Common myeloid progenitor, CD34-positive (primary cell): ENCODE measurements at regions not wholly inside any gene's neighbourhood (a gene's known extent, or its start where the extent isn't known, plus 50 kb on each side); places are given as distances from the start of the nearest gene placed in this dataset.
A peak's percentile ranks its signal among the peaks of the same experiment; 100 is the strongest.

Experiments
- CTCF ChIA-PET: fragments of 350-600 bp; sonication (Branson Sonifier 250); formaldehyde crosslinking; loops from one replicate; lab custom pipeline; 2021; ENCODE audit warnings: antibody characterized with exemption; lab: Charles Lee
- POLR2A ChIA-PET: fragments of 350-600 bp; sonication (Branson Sonifier 250); formaldehyde crosslinking; loops from one replicate; lab custom pipeline; 2021; ENCODE audit warnings: antibody characterized with exemption; lab: Charles Lee
- DNase-seq, 3 donors: peaks; one replicate each; pipeline versions ENCODE4 v3.0.0 to v3.0.0-alpha.2; 2013
- H3K27ac ChIP-seq, 2 experiments: 1 replicate in 1 of 2; 2 replicates in 1 of 2; pipeline ENCODE4 v1.7.0; 2013; ENCODE audit warnings: inconsistent platforms in 2 of 2, low read length in 2 of 2, mild to moderate bottlenecking in 2 of 2, low read depth in 1 of 2, moderate library complexity in 1 of 2; ENCODE audit not compliant: severe bottlenecking in 2 of 2, insufficient read depth in 1 of 2, poor library complexity in 1 of 2
- H3K27me3 ChIP-seq, 5 experiments: replicated peaks in 2 of 5; 1 replicate in 3 of 5; 2 replicates in 2 of 5; pipeline versions ENCODE4 v1.6.1 to v1.7.0; 2013; ENCODE audit warnings: low read length in 4 of 5, mild to moderate bottlenecking in 2 of 5, moderate library complexity in 2 of 5, inconsistent platforms in 1 of 5; ENCODE audit not compliant: insufficient read depth in 5 of 5, control insufficient read depth in 4 of 5
- H3K36me3 ChIP-seq, 4 experiments: 1 replicate in 2 of 4; 2 replicates in 2 of 4; pipeline versions ENCODE4 v1.6.1 to v1.7.0; 2013; ENCODE audit warnings: low read length in 3 of 4, control low read depth in 1 of 4, mild to moderate bottlenecking in 1 of 4; ENCODE audit not compliant: control insufficient read depth in 4 of 4, insufficient read depth in 4 of 4
- H3K4me1 ChIP-seq, 4 experiments: 1 replicate in 3 of 4; 2 replicates in 1 of 4; pipeline versions ENCODE4 v1.6.1 to v1.7.1; 2013; ENCODE audit warnings: low read length in 3 of 4, mild to moderate bottlenecking in 3 of 4, control low read depth in 1 of 4, inconsistent platforms in 1 of 4, moderate library complexity in 1 of 4; ENCODE audit not compliant: control insufficient read depth in 4 of 4, insufficient read depth in 4 of 4; ENCODE audit errors: control extremely low read depth in 1 of 4
- H3K4me3 ChIP-seq, 7 experiments: 1 replicate in 4 of 7; 2 replicates in 3 of 7; pipeline versions ENCODE4 v1.5.1 to v1.7.0; 2013; ENCODE audit warnings: mild to moderate bottlenecking in 7 of 7, low read length in 6 of 7, moderate library complexity in 6 of 7, inconsistent platforms in 2 of 7, low read depth in 2 of 7, control low read depth in 1 of 7; ENCODE audit not compliant: insufficient read depth in 4 of 7, control insufficient read depth in 1 of 7; ENCODE audit errors: extremely low read depth in 1 of 7
- H3K9me3 ChIP-seq, 5 experiments: 1 replicate in 4 of 5; 2 replicates in 1 of 5; pipeline versions ENCODE4 v1.6.1 to v1.7.1; 2013; ENCODE audit warnings: low read length in 4 of 5, mild to moderate bottlenecking in 2 of 5, inconsistent platforms in 1 of 5, low read depth in 1 of 5, moderate library complexity in 1 of 5; ENCODE audit not compliant: control insufficient read depth in 4 of 5, insufficient read depth in 2 of 5; ENCODE audit errors: control extremely low read depth in 1 of 5
- WGBS: methylation state at CpG from one replicate; pipeline ENCODE4 v1.1.5; 2013; ENCODE audit not compliant: insufficient coverage; 5-methylcytosine and 5-hydroxymethylcytosine counted together

DNA sequence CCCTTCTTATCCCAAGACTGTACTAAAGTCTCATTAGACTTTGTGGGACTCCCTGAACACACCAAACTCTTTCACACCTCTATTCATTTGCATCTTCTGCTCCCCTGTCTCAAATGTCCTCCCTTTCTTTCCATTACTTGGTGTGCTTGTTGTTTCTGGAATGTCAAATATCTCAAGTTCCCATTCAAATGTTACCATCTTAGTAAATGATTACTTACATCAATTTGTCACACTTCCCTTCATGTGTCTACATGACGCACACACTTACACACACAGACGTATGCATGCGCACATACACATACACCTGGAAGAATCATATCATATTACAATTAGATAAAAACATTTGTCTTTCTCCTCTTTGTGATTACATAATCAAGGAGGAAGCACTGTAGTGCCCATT lies 210.8 kb upstream of the TEX13C start:
- Histone ChIP-seq H3K9me3 (no peaks in the 10 kb centered on the region), H3K4me1 (no peaks in the 10 kb centered on the region), H3K27me3 (no peaks in the 10 kb centered on the region), H3K4me3 (no peak overlapping the region), H3K27ac (no peak overlapping the region), H3K36me3 (no peaks in the 10 kb centered on the region)
- POLR2A ChIA-PET: no interaction called here
- CTCF ChIA-PET: no interaction called here
- 100% methylated on average over 2 of the region's 3 CpGs for WGBS
- DNase-seq: no peak

DNA sequence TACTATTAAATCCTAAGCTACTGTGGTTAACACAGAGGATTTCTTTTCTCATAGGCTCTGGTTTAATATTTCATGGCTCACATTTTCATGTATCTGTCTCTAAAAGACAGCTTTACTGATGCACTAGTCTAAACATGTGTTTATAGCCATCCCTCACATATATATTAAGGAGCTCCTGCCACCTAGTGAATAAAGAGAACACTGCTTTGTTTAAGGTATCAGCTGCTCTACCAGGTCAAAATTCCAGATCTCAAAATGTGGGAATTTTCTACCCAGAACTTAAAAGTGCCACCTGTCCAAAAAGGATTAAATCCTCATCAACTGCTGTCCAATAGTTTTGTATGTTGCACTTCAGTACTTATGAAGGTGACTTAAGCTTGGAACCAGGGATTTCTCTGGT lies 188.5 kb upstream of the TEX13C start:
- CTCF ChIA-PET: interaction anchor here (1.4 to 1.5 kb wide), 2 partner anchors 334 to 720 kb away, joined by 3 to 5 read pairs; no protein-coding TSS in a partner anchor
- H3K36me3 ChIP-seq: no peaks in the 10 kb centered on the region
- H3K4me1 ChIP-seq: no peaks in the 10 kb centered on the region
- DNase-seq: peak in 1 of 3 donors; percentile 3
- H3K27me3 ChIP-seq: no peaks in the 10 kb centered on the region
- H3K9me3 ChIP-seq: no peaks in the 10 kb centered on the region
- POLR2A ChIA-PET: interaction anchor here (0.6 kb wide), 1 partner anchor 23 kb away, joined by 4 read pairs; no protein-coding TSS in a partner anchor
- H3K27ac ChIP-seq: no peak overlapping the region
- H3K4me3 ChIP-seq: no peak overlapping the region

DNA sequence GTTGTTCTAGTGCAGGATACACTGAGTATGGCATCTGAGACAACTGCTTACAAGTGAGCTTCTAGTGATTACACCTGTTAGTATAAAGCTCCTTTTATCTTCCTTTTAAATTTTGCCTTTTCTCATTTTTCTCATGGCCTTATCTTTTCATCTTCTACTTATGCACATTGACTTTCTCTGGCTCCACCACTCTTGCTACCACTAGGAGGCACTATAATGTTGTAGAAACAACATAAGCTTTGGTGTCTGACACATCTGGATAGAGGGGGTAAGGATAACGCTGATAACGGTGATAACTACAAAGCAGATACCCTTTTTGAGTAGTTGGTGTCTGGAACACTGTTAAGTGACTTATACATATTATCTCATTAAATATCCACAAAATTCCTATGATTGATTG lies 187.4 kb upstream of the TEX13C start:
- Histone ChIP-seq H3K36me3 (no peaks in the 10 kb centered on the region), H3K4me1 (no peaks in the 10 kb centered on the region), H3K4me3 (no peak overlapping the region), H3K9me3 (no peaks in the 10 kb centered on the region), H3K27ac (no peak overlapping the region), H3K27me3 (no peaks in the 10 kb centered on the region)
- ChIA-PET POLR2A (no interaction called here), CTCF (interaction anchor here (1.1 to 1.4 kb wide), 2 partner anchors 335 to 721 kb away, joined by 3 to 5 read pairs; no protein-coding TSS in a partner anchor)
- DNase-seq: peak; percentile 3 to 41 (median 17)
- no CpG with 5 or more reads among the region's 2 CpGs for WGBS

DNA sequence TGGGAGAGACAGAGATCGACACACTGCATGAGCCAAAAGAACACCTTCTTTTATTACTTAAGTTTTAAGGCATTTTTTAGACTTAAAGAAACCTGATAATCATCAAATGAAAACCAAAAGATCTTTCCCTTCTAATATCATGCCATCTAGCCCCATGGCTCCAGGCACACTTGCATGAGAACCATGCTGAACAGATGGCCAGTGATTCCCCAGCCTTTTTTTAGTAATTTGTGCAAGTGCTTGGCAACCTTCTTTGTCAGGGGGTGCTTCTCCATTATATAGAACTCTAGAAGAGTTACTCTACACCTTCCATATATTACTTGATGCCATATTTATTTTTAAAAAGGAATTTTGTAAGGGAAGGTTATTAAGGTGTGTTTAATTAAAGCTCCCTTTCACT lies 182.2 kb upstream of the TEX13C start:
- Histone ChIP-seq H3K9me3 (no peaks in the 10 kb centered on the region), H3K27me3 (no peaks in the 10 kb centered on the region), H3K36me3 (no peaks in the 10 kb centered on the region), H3K4me3 (no peak overlapping the region), H3K4me1 (no peaks in the 10 kb centered on the region), H3K27ac (no peak overlapping the region)
- ChIA-PET POLR2A (no interaction called here), CTCF (no interaction called here)
- no peak for DNase-seq
- 100% methylated on average over 1 of the region's 1 CpG for WGBS

DNA sequence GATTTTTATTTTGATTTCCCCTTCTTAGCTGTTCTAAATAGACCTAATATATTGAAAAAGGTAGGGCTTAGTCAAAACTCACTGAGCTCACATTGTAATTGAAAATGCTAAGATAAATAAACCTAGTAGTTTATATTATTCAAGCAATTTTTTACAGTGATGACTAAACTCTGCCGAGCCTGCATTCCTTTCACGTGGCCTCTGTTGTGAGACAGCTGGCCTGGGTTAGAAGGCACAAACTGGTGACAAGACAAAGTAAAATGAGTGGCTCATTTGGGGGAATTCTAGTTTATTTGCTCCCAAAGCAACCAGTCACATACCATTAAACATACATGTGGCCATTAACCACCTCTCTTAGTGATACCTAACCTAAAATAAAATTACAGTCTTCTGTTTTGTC lies 169.4 kb upstream of the TEX13C start:
- DNase-seq: no peak

DNA sequence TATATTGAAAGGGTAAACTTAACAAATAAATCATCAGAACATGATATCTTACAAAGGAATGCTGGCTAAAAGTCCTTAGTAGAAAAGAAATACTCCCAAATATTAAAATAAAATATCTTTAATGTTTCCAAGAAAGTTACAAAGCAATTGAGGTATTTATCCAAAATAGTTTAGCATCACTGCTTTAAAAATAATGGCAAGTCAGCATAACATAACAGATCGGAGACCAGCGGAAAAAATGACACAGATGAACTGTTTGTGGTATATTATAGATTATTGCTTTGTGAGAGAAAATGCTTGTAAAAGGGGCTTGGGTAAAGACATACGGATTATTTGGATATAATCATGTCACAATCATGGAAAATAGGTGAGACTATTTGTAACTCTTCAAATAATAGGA lies 168.5 kb upstream of the TEX13C start:
- Histone ChIP-seq H3K27me3 (no peaks in the 10 kb centered on the region), H3K9me3 (peaks cover 0 to 1% (median 0%) of the 10 kb centered on the region in 5 experiments), H3K27ac (no peak overlapping the region), H3K36me3 (no peaks in the 10 kb centered on the region), H3K4me1 (no peaks in the 10 kb centered on the region), H3K4me3 (no peak overlapping the region)
- WGBS: no CpG with 5 or more reads among the region's 3 CpGs
- CTCF ChIA-PET: no interaction called here
- DNase-seq: no peak
- POLR2A ChIA-PET: no interaction called here

More for the DNA sequence above, 169.4 kb upstream of the TEX13C start:
- ChIA-PET POLR2A (no interaction called here), CTCF (no interaction called here)
- Histone ChIP-seq H3K36me3 (no peaks in the 10 kb centered on the region), H3K4me1 (no peaks in the 10 kb centered on the region), H3K9me3 (peaks cover 0 to 2% (median 0%) of the 10 kb centered on the region in 5 experiments), H3K27ac (no peak overlapping the region), H3K27me3 (no peaks in the 10 kb centered on the region), H3K4me3 (no peak overlapping the region)
- no CpG with 5 or more reads among the region's 2 CpGs for WGBS

DNA sequence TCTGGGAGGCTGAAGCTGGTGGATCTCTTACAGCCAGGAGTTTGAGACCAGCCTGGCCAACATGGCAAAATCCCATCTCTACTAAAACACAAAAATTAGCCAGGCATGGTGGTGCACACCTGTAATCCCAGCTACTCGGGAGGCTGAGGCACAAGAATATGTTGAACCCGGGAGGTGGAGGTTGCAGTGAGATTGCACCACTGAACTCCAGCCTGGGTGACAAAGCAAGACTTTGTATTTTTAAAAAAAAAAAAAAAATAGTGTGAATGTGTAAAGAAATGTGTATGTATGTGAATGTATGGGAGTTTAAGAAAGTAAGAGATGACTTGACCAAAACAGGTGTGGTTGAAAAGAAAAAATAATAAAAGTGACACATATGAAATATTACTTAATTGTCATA lies 167.7 kb upstream of the TEX13C start:
- Histone ChIP-seq H3K4me1 (no peaks in the 10 kb centered on the region), H3K4me3 (no peak overlapping the region), H3K27me3 (no peaks in the 10 kb centered on the region), H3K9me3 (no peaks in the 10 kb centered on the region), H3K36me3 (no peaks in the 10 kb centered on the region), H3K27ac (no peak overlapping the region)
- DNase-seq: no peak
- WGBS: 92% methylated on average over 2 of the region's 2 CpGs
- POLR2A ChIA-PET: no interaction called here
- CTCF ChIA-PET: no interaction called here
